Gastroesophageal sphincter (tissue), 4 donors: ENCODE measurements at regions not wholly inside any gene's neighbourhood (a gene's known extent, or its start where the extent isn't known, plus 50 kb on each side); places are given as distances from the start of the nearest gene placed in this dataset.

Experiments used
- ATAC-seq: fragments of 150-250 bp; one replicate; pipeline ENCODE4 v1.9.1; 2016; ENCODE audit warnings: mild to moderate bottlenecking, moderate library complexity
- H3K27ac ChIP-seq, 4 donors: fragments of 200-600 bp; sonication (generic) in 3 of 4; 1 replicate in 3 of 4; 2 replicates in 1 of 4; pipeline ENCODE4 v1.5.1; 2016 to 2019
- H3K27me3 ChIP-seq: fragments of 200-600 bp; sonication (generic); one replicate; pipeline ENCODE4 v1.5.1; 2019
- H3K36me3 ChIP-seq, 2 donors: fragments of 200-600 bp; sonication (generic); one replicate each; pipeline ENCODE4 v1.5.1; 2019; ENCODE audit warnings: control low read depth in 1 of 2
- H3K4me1 ChIP-seq, 3 donors: fragments of 200-600 bp; sonication (generic); 1 replicate in 2 of 3; 2 replicates in 1 of 3; pipeline ENCODE4 v1.5.1; 2016 to 2019; ENCODE audit warnings: control low read depth in 2 of 3
- H3K4me3 ChIP-seq, 2 donors: fragments of 200-600 bp; sonication (generic); one replicate each; pipeline ENCODE4 v1.5.1; 2019; ENCODE audit warnings: mild to moderate bottlenecking in 1 of 2, moderate library complexity in 1 of 2
- H3K9me3 ChIP-seq, 3 donors: fragments of 200-600 bp; sonication (generic); one replicate each; pipeline ENCODE4 v1.5.1; 2017 to 2019; ENCODE audit warnings: control low read depth in 2 of 3
- EP300 ChIP-seq: sonication (generic); formaldehyde crosslinking; IDR thresholded peaks from one replicate; pipeline ENCODE4 v1.6.1; 2017; ENCODE audit warnings: antibody characterized with exemption, mild to moderate bottlenecking
- POLR2A ChIP-seq, 2 donors: fragments of 450-650 bp; IDR thresholded peaks; one replicate each; pipeline ENCODE4 v1.6.1; 2017; ENCODE audit warnings: antibody characterized with exemption in 2 of 2, mild to moderate bottlenecking in 2 of 2, moderate library complexity in 1 of 2
- POLR2AphosphoS5 ChIP-seq: sonication (generic); formaldehyde crosslinking; IDR thresholded peaks from one replicate; pipeline ENCODE4 v1.6.1; 2017; ENCODE audit warnings: antibody characterized with exemption
- WGBS, 2 donors: methylation state at CpG; one replicate each; pipeline ENCODE4 v1.1.5; 2018; ENCODE audit warnings: low coverage in 1 of 2; 5-methylcytosine and 5-hydroxymethylcytosine counted together
- small RNA-seq, 4 donors: library from RNA; depleted of rRNA; stranded (forward); fragments of <200 nt; gene quantifications; one replicate each; pipeline ENCODE3, GENCODE V24; 2016
- TF ChIP-seq, protein P1 (sequence below), 4 experiments: fragments of 200-600 bp in 2 of 4; fragments of 450-650 bp in 2 of 4; sonication (generic) in 1 of 4; IDR thresholded peaks; one replicate each; pipeline ENCODE4 v1.5.1; 2017 to 2019; ENCODE audit warnings: antibody characterized with exemption in 4 of 4, mild to moderate bottlenecking in 2 of 4, moderate library complexity in 2 of 4

DNA sequence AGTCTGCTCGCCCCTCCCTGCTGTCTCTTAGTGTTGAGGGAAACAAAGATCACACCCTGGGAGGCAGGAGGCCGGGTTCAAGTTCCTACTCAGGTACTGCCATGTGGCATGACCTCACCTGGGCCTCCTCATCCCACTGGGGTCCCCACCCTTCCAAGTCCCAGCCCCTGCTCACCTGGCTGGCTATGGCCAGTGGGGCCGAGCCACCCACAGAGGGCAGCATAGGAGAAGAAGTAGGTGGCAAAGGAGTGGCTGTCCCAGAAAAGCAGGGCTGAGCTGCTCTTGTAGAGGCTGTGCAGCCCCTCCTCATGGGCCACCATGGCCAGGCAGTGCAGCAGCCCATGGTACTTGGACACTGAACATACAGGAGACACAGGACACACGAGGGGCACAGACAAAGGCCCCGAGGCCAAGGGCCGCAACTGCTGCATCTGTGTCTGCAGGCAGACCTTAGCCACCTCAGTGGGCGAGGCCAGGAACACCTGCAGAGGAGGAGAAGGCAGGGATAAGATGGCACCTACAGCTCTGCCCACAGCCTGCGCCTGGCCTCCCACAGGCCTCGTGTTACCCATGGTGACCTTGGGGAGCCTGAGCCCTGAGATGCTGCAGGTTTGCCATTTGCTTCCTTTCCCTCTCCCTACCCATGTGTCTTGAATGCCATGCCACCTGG, 50.6 kb upstream of the MPEG1 start:
- Histone ChIP-seq H3K27me3 (no peaks in the 10 kb centered on the region), H3K4me1 (no peaks in the 10 kb centered on the region), H3K27ac (no peak overlapping the region), H3K36me3 (no peaks in the 10 kb centered on the region), H3K4me3 (no peak overlapping the region), H3K9me3 (no peaks in the 10 kb centered on the region)
- 89% methylated on average over 4 of the region's 9 CpGs; no CpG with 5 or more reads in 1 of the 2 donors for WGBS, 2 donors
- ATAC-seq = no peak
- TF ChIP-seq, protein P1, sequence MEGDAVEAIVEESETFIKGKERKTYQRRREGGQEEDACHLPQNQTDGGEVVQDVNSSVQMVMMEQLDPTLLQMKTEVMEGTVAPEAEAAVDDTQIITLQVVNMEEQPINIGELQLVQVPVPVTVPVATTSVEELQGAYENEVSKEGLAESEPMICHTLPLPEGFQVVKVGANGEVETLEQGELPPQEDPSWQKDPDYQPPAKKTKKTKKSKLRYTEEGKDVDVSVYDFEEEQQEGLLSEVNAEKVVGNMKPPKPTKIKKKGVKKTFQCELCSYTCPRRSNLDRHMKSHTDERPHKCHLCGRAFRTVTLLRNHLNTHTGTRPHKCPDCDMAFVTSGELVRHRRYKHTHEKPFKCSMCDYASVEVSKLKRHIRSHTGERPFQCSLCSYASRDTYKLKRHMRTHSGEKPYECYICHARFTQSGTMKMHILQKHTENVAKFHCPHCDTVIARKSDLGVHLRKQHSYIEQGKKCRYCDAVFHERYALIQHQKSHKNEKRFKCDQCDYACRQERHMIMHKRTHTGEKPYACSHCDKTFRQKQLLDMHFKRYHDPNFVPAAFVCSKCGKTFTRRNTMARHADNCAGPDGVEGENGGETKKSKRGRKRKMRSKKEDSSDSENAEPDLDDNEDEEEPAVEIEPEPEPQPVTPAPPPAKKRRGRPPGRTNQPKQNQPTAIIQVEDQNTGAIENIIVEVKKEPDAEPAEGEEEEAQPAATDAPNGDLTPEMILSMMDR (IDR thresholded peaks at IDR 0.05) = no peak
- TF ChIP-seq POLR2AphosphoS5 (no peak), POLR2A (IDR thresholded peaks at IDR 0.05) (no peak), EP300 (no peak)

Small RNA genes in the stretch of these regions (small RNA-seq; reads per million reads assigned to genes)
- 0 reads per million in 4 donors for gene RN7SL435P
